Natural killer cell treated with Interleukin-12 subunit alpha and Interleukin-12 subunit beta and Interleukin-15 and Interleukin-18, amount 100 ng/mL, for 72 hours (primary cell): ENCODE measurements at regions not wholly inside any gene's neighbourhood (a gene's known extent, or its start where the extent isn't known, plus 50 kb on each side); places are given as distances from the start of the nearest gene placed in this dataset.
"Not testable (repeated sequence)": the region's sequence is repeated elsewhere in the genome, so short reads cannot be mapped to it uniquely, and the experiment has no call there.

Source experiments
- ATAC-seq, 2 donors: fragments of 150-1000 bp; cut with Tn5 transposase in 1 of 2; sonication (Bioruptor Pico), chemical (Tn5 transposase) in 1 of 2; 2 replicates each; pipeline ENCODE4 v1.10.0; 2021
- DNase-seq: peaks from one replicate; pipeline ENCODE4 v3.0.0; 2022; ENCODE audit warnings: low spot score
- H3K27ac Mint-ChIP-seq, 2 donors: 1 replicate in 1 of 2; 2 replicates in 1 of 2; pipeline ENCODE4 v1.8.0; 2022; ENCODE audit warnings: mixed read lengths in 2 of 2, mild to moderate bottlenecking in 1 of 2, moderate library complexity in 1 of 2
- H3K27me3 Mint-ChIP-seq, 2 donors: 1 replicate in 1 of 2; 2 replicates in 1 of 2; pipeline ENCODE4 v1.8.0; 2022; ENCODE audit warnings: mixed read lengths in 2 of 2
- H3K36me3 Mint-ChIP-seq: one replicate; pipeline ENCODE4 v1.8.0; 2022; ENCODE audit warnings: mixed read lengths
- H3K4me1 Mint-ChIP-seq, 2 donors: 1 replicate in 1 of 2; 2 replicates in 1 of 2; pipeline ENCODE4 v1.8.0; 2022; ENCODE audit warnings: low read depth in 2 of 2, mixed read lengths in 2 of 2, mild to moderate bottlenecking in 1 of 2
- H3K4me3 Mint-ChIP-seq: one replicate; pipeline ENCODE4 v1.8.0; 2022; ENCODE audit warnings: mixed read lengths
- H3K9me3 Mint-ChIP-seq: 2 replicates; pipeline ENCODE4 v1.8.0; 2022; ENCODE audit warnings: mixed read lengths

- H3K4me1 Mint-ChIP-seq = peaks cover 0 to 3% of the 10 kb centered on the region in 2 donors
- H3K27ac Mint-ChIP-seq = no peak overlapping the region
- H3K36me3 Mint-ChIP-seq = no peaks in the 10 kb centered on the region
- DNase-seq = no peak
- H3K9me3 Mint-ChIP-seq = no peaks in the 10 kb centered on the region
- H3K4me3 Mint-ChIP-seq = no peak overlapping the region
- H3K27me3 Mint-ChIP-seq = peaks cover 24 to 45% of the 10 kb centered on the region in 2 donors
- no peak for ATAC-seq
Measured at GRCh38 chr19:29873801-29874575, 62.2 kb downstream of the CCNE1 start.

- no peak overlapping the region for H3K4me3 Mint-ChIP-seq
- no peaks in the 10 kb centered on the region for H3K36me3 Mint-ChIP-seq
- H3K27me3 Mint-ChIP-seq = peaks cover 27 to 53% of the 10 kb centered on the region in 2 donors
- H3K9me3 Mint-ChIP-seq = no peaks in the 10 kb centered on the region
- DNase-seq = no peak
- H3K27ac Mint-ChIP-seq = no peak overlapping the region
- no peak for ATAC-seq
- peaks cover 0 to 3% of the 10 kb centered on the region in 2 donors for H3K4me1 Mint-ChIP-seq
Measured at GRCh38 chr19:29875931-29876330, 64.1 kb downstream of the CCNE1 start.

- Mint-ChIP-seq H3K27ac (no peak overlapping the region), H3K36me3 (no peaks in the 10 kb centered on the region), H3K27me3 (peaks cover 22 to 48% of the 10 kb centered on the region in 2 donors), H3K4me3 (no peak overlapping the region), H3K4me1 (no peaks in the 10 kb centered on the region), H3K9me3 (no peaks in the 10 kb centered on the region)
- no peak for ATAC-seq
- no peak for DNase-seq
Measured at GRCh38 chr19:29876414-29876813, 64.6 kb downstream of the CCNE1 start.

GRCh38 chr19:29876908-29877307 lies 65.1 kb downstream of the CCNE1 start:
- DNase-seq, H3K4me1 Mint-ChIP-seq: not testable (repeated sequence)

GRCh38 chr19:29878973-29879654 lies 62.9 kb upstream of the URI1 start:
- Mint-ChIP-seq H3K4me1 (no peaks in the 10 kb centered on the region), H3K27me3 (peaks cover 15 to 33% of the 10 kb centered on the region in 2 donors), H3K36me3 (no peaks in the 10 kb centered on the region), H3K9me3 (no peaks in the 10 kb centered on the region), H3K4me3 (no peak overlapping the region), H3K27ac (no peak overlapping the region)
- DNase-seq (no peak), ATAC-seq (no peak)

More at GRCh38 chr19:29876908-29877307, 65.1 kb downstream of the CCNE1 start:
- not testable (repeated sequence) for H3K9me3 Mint-ChIP-seq, ATAC-seq, H3K4me3 Mint-ChIP-seq, H3K36me3 Mint-ChIP-seq, H3K27ac Mint-ChIP-seq
- peaks cover 21 to 43% of the 10 kb centered on the region in 2 donors for H3K27me3 Mint-ChIP-seq

GRCh38 chr19:29879655-29879974 lies 62.4 kb upstream of the URI1 start:
- H3K27me3 Mint-ChIP-seq = peaks cover 17 to 32% of the 10 kb centered on the region in 2 donors
- DNase-seq = no peak
- no peaks in the 10 kb centered on the region for H3K36me3 Mint-ChIP-seq
- H3K4me3 Mint-ChIP-seq = no peak overlapping the region
- no peak for ATAC-seq
- no peak overlapping the region for H3K27ac Mint-ChIP-seq
- H3K4me1 Mint-ChIP-seq = no peaks in the 10 kb centered on the region
- H3K9me3 Mint-ChIP-seq = no peaks in the 10 kb centered on the region

- Mint-ChIP-seq H3K27ac (no peak overlapping the region), H3K9me3 (no peaks in the 10 kb centered on the region), H3K4me3 (no peak overlapping the region), H3K4me1 (no peaks in the 10 kb centered on the region), H3K27me3 (peaks cover 14 to 24% of the 10 kb centered on the region in 2 donors), H3K36me3 (no peaks in the 10 kb centered on the region)
- ATAC-seq (no peak), DNase-seq (no peak)
Measured at GRCh38 chr19:29880498-29881081, 61.4 kb upstream of the URI1 start.

- no peaks in the 10 kb centered on the region for H3K36me3 Mint-ChIP-seq
- no peak for ATAC-seq
- no peak for DNase-seq
Measured at GRCh38 chr19:29881386-29881785, 60.7 kb upstream of the URI1 start.

GRCh38 chr19:29882719-29883105 lies 59.3 kb upstream of the URI1 start:
- ATAC-seq = no peak
- no peaks in the 10 kb centered on the region for H3K9me3 Mint-ChIP-seq
- H3K27ac Mint-ChIP-seq = no peak overlapping the region
- no peaks in the 10 kb centered on the region for H3K36me3 Mint-ChIP-seq
- H3K27me3 Mint-ChIP-seq = peaks cover 11 to 17% of the 10 kb centered on the region in 2 donors
- no peak for DNase-seq
- H3K4me1 Mint-ChIP-seq = no peaks in the 10 kb centered on the region
- H3K4me3 Mint-ChIP-seq = no peak overlapping the region

More at GRCh38 chr19:29881386-29881785, 60.7 kb upstream of the URI1 start:
- no peaks in the 10 kb centered on the region for H3K9me3 Mint-ChIP-seq
- no peaks in the 10 kb centered on the region for H3K4me1 Mint-ChIP-seq
- no peak overlapping the region for H3K4me3 Mint-ChIP-seq
- H3K27me3 Mint-ChIP-seq = peaks cover 12 to 20% of the 10 kb centered on the region in 2 donors
- H3K27ac Mint-ChIP-seq = no peak overlapping the region

- DNase-seq = no peak
- ATAC-seq = no peak
- no peaks in the 10 kb centered on the region for H3K9me3 Mint-ChIP-seq
- H3K4me3 Mint-ChIP-seq = no peak overlapping the region
- peaks cover 6 to 8% of the 10 kb centered on the region in 2 donors for H3K27me3 Mint-ChIP-seq
- no peaks in the 10 kb centered on the region for H3K4me1 Mint-ChIP-seq
- no peaks in the 10 kb centered on the region for H3K36me3 Mint-ChIP-seq
- no peak overlapping the region for H3K27ac Mint-ChIP-seq
Measured at GRCh38 chr19:29884044-29884443, 58.0 kb upstream of the URI1 start.

GRCh38 chr19:29884466-29884865 lies 57.6 kb upstream of the URI1 start:
- peaks cover 6 to 7% of the 10 kb centered on the region in 2 donors for H3K27me3 Mint-ChIP-seq
- ATAC-seq = no peak
- no peak overlapping the region for H3K4me3 Mint-ChIP-seq
- H3K4me1 Mint-ChIP-seq = no peaks in the 10 kb centered on the region
- no peak overlapping the region for H3K27ac Mint-ChIP-seq
- H3K36me3 Mint-ChIP-seq = no peaks in the 10 kb centered on the region
- H3K9me3 Mint-ChIP-seq = no peaks in the 10 kb centered on the region
- DNase-seq = no peak

GRCh38 chr19:29886106-29886505 lies 55.9 kb upstream of the URI1 start:
- not testable (repeated sequence) for DNase-seq, H3K27ac Mint-ChIP-seq, ATAC-seq, H3K4me1 Mint-ChIP-seq, H3K4me3 Mint-ChIP-seq, H3K9me3 Mint-ChIP-seq, H3K36me3 Mint-ChIP-seq, H3K27me3 Mint-ChIP-seq

- Mint-ChIP-seq H3K4me1 (no peaks in the 10 kb centered on the region), H3K4me3 (no peak overlapping the region), H3K27ac (no peak overlapping the region), H3K27me3 (peaks cover 7 to 8% of the 10 kb centered on the region in 2 donors), H3K9me3 (peaks cover 5% of the 10 kb centered on the region), H3K36me3 (no peaks in the 10 kb centered on the region)
- DNase-seq (no peak), ATAC-seq (no peak)
Measured at GRCh38 chr19:29886586-29886985, 55.5 kb upstream of the URI1 start.

- DNase-seq (no peak), ATAC-seq (peak in 1 of 2 donors; percentile 56)
- peaks cover 7 to 10% of the 10 kb centered on the region in 2 donors for H3K27me3 Mint-ChIP-seq
- H3K9me3 Mint-ChIP-seq = peaks cover 5% of the 10 kb centered on the region
- no peaks in the 10 kb centered on the region for H3K4me1 Mint-ChIP-seq
- no peak overlapping the region for H3K4me3 Mint-ChIP-seq
- H3K36me3 Mint-ChIP-seq = no peaks in the 10 kb centered on the region
- H3K27ac Mint-ChIP-seq = no peak overlapping the region
Measured at GRCh38 chr19:29887442-29887855, 54.6 kb upstream of the URI1 start.
